OCI-LY7 (cell line): ENCODE measurements at regions not wholly inside any gene's neighbourhood (a gene's known extent, or its start where the extent isn't known, plus 50 kb on each side); places are given as distances from the start of the nearest gene placed in this dataset.

ENCODE experiments used
- CTCF ChIP-seq: fragments of 200-600 bp; sonication (generic); conservative IDR thresholded peaks from 2 replicates; pipeline ENCODE4 v1.5.1; 2014; ENCODE audit warnings: mild to moderate bottlenecking, antibody characterized with exemption, low read length, moderate library complexity, mixed read lengths
- EZH2phosphoT487 ChIP-seq: fragments of 200-600 bp; sonication (generic); IDR thresholded peaks from 2 replicates; pipeline ENCODE4 v1.6.1; 2018; ENCODE audit warnings: low read depth, borderline replicate concordance, mild to moderate bottlenecking, mixed run types, antibody characterized with exemption, low read length, moderate library complexity, mixed read lengths

GRCh38 chr15:29343229-29343628 is 73.6 kb upstream of the NSMCE3 start:
- TF ChIP-seq EZH2phosphoT487 (no peak), CTCF (no peak)
